Sigmoid colon (tissue), 6 donors: ENCODE measurements at regions not wholly inside any gene's neighbourhood (a gene's known extent, or its start where the extent isn't known, plus 50 kb on each side); places are given as distances from the start of the nearest gene placed in this dataset.
"Not testable (repeated sequence)": the region's sequence is repeated elsewhere in the genome, so short reads cannot be mapped to it uniquely, and the experiment has no call there.

ENCODE experiments used
- DNase-seq: peaks from one replicate; pipeline ENCODE4 v3.0.0-alpha.2; 2019
- H3K27ac ChIP-seq, 4 donors: fragments of 200-600 bp; sonication (generic); one replicate each; pipeline ENCODE4 v1.5.1; 2016 to 2019; ENCODE audit warnings: mild to moderate bottlenecking in 1 of 4
- H3K27me3 ChIP-seq, 3 donors: fragments of 200-600 bp; sonication (generic); one replicate each; pipeline ENCODE4 v1.5.1; 2019; ENCODE audit warnings: mild to moderate bottlenecking in 1 of 3
- H3K36me3 ChIP-seq, 4 donors: fragments of 200-600 bp; sonication (generic); one replicate each; pipeline ENCODE4 v1.5.1; 2016 to 2019
- H3K4me1 ChIP-seq, 4 donors: fragments of 200-600 bp; sonication (generic); one replicate each; pipeline ENCODE4 v1.5.1; 2017 to 2019
- H3K4me3 ChIP-seq, 4 donors: fragments of 200-600 bp; sonication (generic); one replicate each; pipeline ENCODE4 v1.5.1; 2017 to 2019; ENCODE audit warnings: mild to moderate bottlenecking in 2 of 4, moderate library complexity in 1 of 4
- H3K9me3 ChIP-seq, 4 donors: fragments of 200-600 bp in 3 of 4; sonication (generic) in 3 of 4; one replicate each; pipeline versions ENCODE4 v1.5.1 to v1.6.1; 2013 to 2019
- EP300 ChIP-seq, 4 donors: sonication (generic); formaldehyde crosslinking; IDR thresholded peaks; one replicate each; pipeline ENCODE4 v1.6.1; 2017; ENCODE audit warnings: antibody characterized with exemption in 4 of 4
- POLR2A ChIP-seq, 2 donors: fragments of 450-650 bp; IDR thresholded peaks; one replicate each; pipeline ENCODE4 v1.6.1; 2016; ENCODE audit warnings: antibody characterized with exemption in 2 of 2, mild to moderate bottlenecking in 2 of 2, moderate library complexity in 2 of 2
- POLR2AphosphoS5 ChIP-seq, 4 donors: sonication (generic); formaldehyde crosslinking; IDR thresholded peaks; one replicate each; pipeline ENCODE4 v1.6.1; 2017; ENCODE audit warnings: antibody characterized with exemption in 4 of 4
- WGBS, 2 donors: extraction: QIAGEN DNeasy Blood & Tissue Kit; methylation state at CpG; one replicate each; pipeline ENCODE4 v1.1.7; 2013; 5-methylcytosine and 5-hydroxymethylcytosine counted together
- intact Hi-C: fragments of 100-400 bp; cut with DNase I; formaldehyde crosslinking; loops from one replicate; pipeline ENCODE4 v1.15.1; 2023
- TF ChIP-seq, protein P1 (sequence below), 4 experiments: fragments of 450-650 bp in 3 of 4; fragments of 200-600 bp in 1 of 4; IDR thresholded peaks; one replicate each; pipeline ENCODE4 v1.5.1; 2016 to 2019; ENCODE audit warnings: antibody characterized with exemption in 4 of 4, mild to moderate bottlenecking in 3 of 4, moderate library complexity in 2 of 4
- donor health status: healthy with polysubstance abuse.
- donor health status: healthy.

- WGBS, 2 donors: 58 to 69% methylated on average over 6 of the region's 6 CpGs
- Histone ChIP-seq H3K27me3 (peaks cover 0 to 8% (median 0%) of the 10 kb centered on the region in 3 donors), H3K4me1 (peaks cover 0 to 15% (median 15%) of the 10 kb centered on the region in 4 donors), H3K4me3 (no peak overlapping the region), H3K9me3 (no peaks in the 10 kb centered on the region), H3K36me3 (no peaks in the 10 kb centered on the region), H3K27ac (no peak overlapping the region)
- intact Hi-C loops: no loop called here
- DNase-seq: no peak
- TF ChIP-seq, protein P1, sequence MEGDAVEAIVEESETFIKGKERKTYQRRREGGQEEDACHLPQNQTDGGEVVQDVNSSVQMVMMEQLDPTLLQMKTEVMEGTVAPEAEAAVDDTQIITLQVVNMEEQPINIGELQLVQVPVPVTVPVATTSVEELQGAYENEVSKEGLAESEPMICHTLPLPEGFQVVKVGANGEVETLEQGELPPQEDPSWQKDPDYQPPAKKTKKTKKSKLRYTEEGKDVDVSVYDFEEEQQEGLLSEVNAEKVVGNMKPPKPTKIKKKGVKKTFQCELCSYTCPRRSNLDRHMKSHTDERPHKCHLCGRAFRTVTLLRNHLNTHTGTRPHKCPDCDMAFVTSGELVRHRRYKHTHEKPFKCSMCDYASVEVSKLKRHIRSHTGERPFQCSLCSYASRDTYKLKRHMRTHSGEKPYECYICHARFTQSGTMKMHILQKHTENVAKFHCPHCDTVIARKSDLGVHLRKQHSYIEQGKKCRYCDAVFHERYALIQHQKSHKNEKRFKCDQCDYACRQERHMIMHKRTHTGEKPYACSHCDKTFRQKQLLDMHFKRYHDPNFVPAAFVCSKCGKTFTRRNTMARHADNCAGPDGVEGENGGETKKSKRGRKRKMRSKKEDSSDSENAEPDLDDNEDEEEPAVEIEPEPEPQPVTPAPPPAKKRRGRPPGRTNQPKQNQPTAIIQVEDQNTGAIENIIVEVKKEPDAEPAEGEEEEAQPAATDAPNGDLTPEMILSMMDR (IDR thresholded peaks at IDR 0.05): no peak
- TF ChIP-seq POLR2A (IDR thresholded peaks at IDR 0.05) (no peak), POLR2AphosphoS5 (IDR thresholded peaks at IDR 0.05) (no peak), EP300 (IDR thresholded peaks at IDR 0.05) (no peak)
Measured at GRCh38 chr13:27348461-27348860, 76.0 kb upstream of the GTF3A start.

- no peak for DNase-seq
- Histone ChIP-seq H3K36me3 (no peaks in the 10 kb centered on the region), H3K27ac (no peak overlapping the region), H3K27me3 (peaks cover 0 to 8% (median 0%) of the 10 kb centered on the region in 3 donors), H3K4me1 (peaks cover 0 to 25% (median 24%) of the 10 kb centered on the region in 4 donors), H3K9me3 (no peaks in the 10 kb centered on the region), H3K4me3 (no peak overlapping the region)
- TF ChIP-seq, protein P1 (IDR thresholded peaks at IDR 0.05): no peak
- TF ChIP-seq POLR2A (IDR thresholded peaks at IDR 0.05): no peak
- no peak for TF ChIP-seq POLR2AphosphoS5 (IDR thresholded peaks at IDR 0.05)
- intact Hi-C loops: no loop called here
- WGBS, 2 donors: 72 to 90% methylated on average over 3 of the region's 3 CpGs
Measured at GRCh38 chr13:27349458-27349857, 75.0 kb upstream of the GTF3A start.

- intact Hi-C loops: not testable (repeated sequence)
Measured at GRCh38 chr13:27350825-27351224, 73.6 kb upstream of the GTF3A start.

GRCh38 chr13:27352698-27353097 lies 71.7 kb upstream of the GTF3A start:
- Histone ChIP-seq H3K9me3 (no peaks in the 10 kb centered on the region), H3K27me3 (no peaks in the 10 kb centered on the region), H3K4me1 (peaks cover 0 to 28% (median 27%) of the 10 kb centered on the region in 4 donors), H3K27ac (peak overlapping the region; percentile 69 to 80 (median 78)), H3K4me3 (peak overlapping the region in 3 of 4 donors; percentile 2 to 15 (median 14)), H3K36me3 (no peaks in the 10 kb centered on the region)
- no peak for DNase-seq
- intact Hi-C loops: loop anchor here (2.0 kb wide), 1 partner anchor 82 kb away; the partner anchor contains the start of gene RASL11A
- 76 to 83% methylated on average over 11 of the region's 11 CpGs for WGBS, 2 donors
- TF ChIP-seq POLR2AphosphoS5 (IDR thresholded peaks at IDR 0.05) (peak in 1 of 4 donors; percentile 32), POLR2A (IDR thresholded peaks at IDR 0.05) (no peak)

More at GRCh38 chr13:27350825-27351224, 73.6 kb upstream of the GTF3A start:
- H3K27me3 ChIP-seq, H3K36me3 ChIP-seq, H3K4me3 ChIP-seq, H3K27ac ChIP-seq, DNase-seq, H3K9me3 ChIP-seq: not testable (repeated sequence)
- H3K4me1 ChIP-seq: peaks cover 0 to 28% (median 27%) of the 10 kb centered on the region in 4 donors
- WGBS, 2 donors: 95 to 98% methylated on average over 6 of the region's 6 CpGs

GRCh38 chr13:27353166-27353583 lies 71.2 kb upstream of the GTF3A start:
- H3K36me3 ChIP-seq: no peaks in the 10 kb centered on the region
- TF ChIP-seq POLR2AphosphoS5 (IDR thresholded peaks at IDR 0.05): no peak
- no peak for TF ChIP-seq POLR2A (IDR thresholded peaks at IDR 0.05)
- TF ChIP-seq EP300 (IDR thresholded peaks at IDR 0.05): no peak
- TF ChIP-seq, protein P1 (IDR thresholded peaks at IDR 0.05): no peak
- intact Hi-C loops: loop anchor here (2.0 kb wide), 1 partner anchor 82 kb away; the partner anchor contains the start of gene RASL11A
- H3K27ac ChIP-seq: peak overlapping the region; percentile 69 to 80 (median 78)
- no peaks in the 10 kb centered on the region for H3K9me3 ChIP-seq
- H3K4me1 ChIP-seq: peaks cover 0 to 28% (median 27%) of the 10 kb centered on the region in 4 donors
- WGBS, 2 donors: 28 to 55% methylated on average over 9 of the region's 9 CpGs
- peak overlapping the region in 3 of 4 donors; percentile 2 to 15 (median 14) for H3K4me3 ChIP-seq
- H3K27me3 ChIP-seq: no peaks in the 10 kb centered on the region
- DNase-seq: no peak

DNA sequence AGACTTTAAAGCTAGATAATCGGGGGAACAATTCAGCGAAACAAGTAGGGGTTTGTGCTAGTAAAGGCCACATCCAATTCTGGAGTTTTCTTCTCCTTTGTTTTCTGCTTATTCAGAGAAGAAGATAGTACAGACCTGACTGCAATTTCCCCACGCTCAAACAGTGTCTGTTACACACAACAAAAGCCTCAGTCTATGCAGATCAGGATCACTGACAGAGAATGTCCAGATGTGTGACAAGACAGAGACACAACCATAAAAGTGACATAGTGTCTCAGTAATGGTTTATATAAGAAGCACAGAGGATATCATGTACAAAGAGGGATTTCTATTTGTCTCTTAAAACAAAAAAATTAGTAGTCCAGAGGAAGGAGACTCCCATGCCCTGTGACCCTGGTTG lies 70.7 kb upstream of the GTF3A start:
- H3K27ac ChIP-seq: peak overlapping the region; percentile 69 to 80 (median 78)
- no peak for DNase-seq
- 82 to 83% methylated on average over 3 of the region's 3 CpGs for WGBS, 2 donors
- TF ChIP-seq, protein P1 (IDR thresholded peaks at IDR 0.05): no peak
- no peak for TF ChIP-seq POLR2A (IDR thresholded peaks at IDR 0.05)
- no peak for TF ChIP-seq POLR2AphosphoS5 (IDR thresholded peaks at IDR 0.05)
- no peak for TF ChIP-seq EP300 (IDR thresholded peaks at IDR 0.05)
- intact Hi-C loops: loop anchor here (2.0 kb wide), 1 partner anchor 83 kb away; the partner anchor contains the start of gene RASL11A
- no peaks in the 10 kb centered on the region for H3K27me3 ChIP-seq
- no peaks in the 10 kb centered on the region for H3K9me3 ChIP-seq
- no peaks in the 10 kb centered on the region for H3K36me3 ChIP-seq
- H3K4me1 ChIP-seq: peaks cover 0 to 31% (median 27%) of the 10 kb centered on the region in 4 donors
- H3K4me3 ChIP-seq: peak overlapping the region in 1 of 4 donors; percentile 14
